CD4-positive, alpha-beta T cell treated with Interleukin-10 for 1 hour (primary cell): ENCODE measurements at regions not wholly inside any gene's neighbourhood (a gene's known extent, or its start where the extent isn't known, plus 50 kb on each side); places are given as distances from the start of the nearest gene placed in this dataset.

Source experiments
- DNase-seq: peaks from one replicate; pipeline ENCODE4 v3.0.0-alpha.2; 2020

DNA sequence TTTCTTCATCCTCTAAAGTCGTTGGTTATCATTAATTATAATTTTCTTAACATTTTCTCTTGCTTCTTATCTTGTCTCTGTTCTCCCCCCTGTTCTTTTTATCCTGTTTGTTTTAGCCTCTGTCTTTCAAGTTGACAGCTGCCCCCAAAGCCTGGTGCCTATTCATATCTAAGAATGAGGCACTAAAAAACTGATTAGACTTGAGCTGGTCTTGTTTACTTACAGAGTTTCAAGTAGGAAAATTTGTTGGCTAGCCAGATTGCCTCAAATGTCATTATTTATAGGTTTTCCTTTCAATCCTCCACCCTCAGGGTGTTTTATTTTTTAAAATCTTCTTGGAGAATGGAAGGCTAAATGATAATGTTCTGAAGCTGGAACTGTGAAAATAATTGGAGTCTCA, 236.0 kb downstream of the UTP18 start:
- no peak for DNase-seq

DNA sequence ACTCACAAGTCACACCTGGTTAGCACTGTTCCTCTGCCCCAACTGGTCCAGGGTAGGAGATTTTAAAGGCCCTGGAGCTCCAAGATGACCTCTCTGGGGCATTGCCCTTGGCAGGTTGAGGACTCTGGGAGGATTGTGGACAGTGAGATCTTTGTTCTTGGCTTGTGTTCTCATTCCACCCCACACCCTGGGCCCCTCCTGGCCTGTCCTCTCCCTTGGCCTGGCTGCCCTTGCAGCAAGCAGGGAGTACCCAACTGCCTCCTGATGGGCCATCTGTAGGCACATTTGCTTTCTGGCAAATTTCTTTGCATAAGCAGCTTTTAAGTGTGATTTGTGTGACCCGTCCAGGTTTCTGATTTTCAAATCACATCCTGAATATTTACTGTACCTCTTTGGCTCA, 239.6 kb downstream of the UTP18 start:
- DNase-seq, result no peak

DNA sequence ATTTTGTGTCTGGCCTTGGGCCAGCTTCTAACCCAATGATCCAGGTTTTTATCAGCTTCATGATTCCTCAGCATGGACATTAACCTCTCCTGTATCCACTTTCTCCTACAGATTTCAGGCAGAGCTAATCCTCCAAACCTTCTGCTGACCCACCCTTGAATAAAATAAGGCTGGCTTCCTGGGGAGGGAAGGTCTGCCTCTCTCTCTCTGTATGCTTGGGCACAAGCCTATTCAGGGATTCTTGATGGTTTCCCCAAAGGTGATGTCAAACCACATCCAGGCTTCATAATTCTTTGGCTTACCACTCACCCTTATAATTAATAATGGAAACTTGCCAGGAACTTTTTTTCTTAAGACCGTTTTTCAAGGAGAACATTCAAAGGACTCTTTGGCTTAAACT, 240.1 kb downstream of the UTP18 start:
- DNase-seq, result no peak

DNA sequence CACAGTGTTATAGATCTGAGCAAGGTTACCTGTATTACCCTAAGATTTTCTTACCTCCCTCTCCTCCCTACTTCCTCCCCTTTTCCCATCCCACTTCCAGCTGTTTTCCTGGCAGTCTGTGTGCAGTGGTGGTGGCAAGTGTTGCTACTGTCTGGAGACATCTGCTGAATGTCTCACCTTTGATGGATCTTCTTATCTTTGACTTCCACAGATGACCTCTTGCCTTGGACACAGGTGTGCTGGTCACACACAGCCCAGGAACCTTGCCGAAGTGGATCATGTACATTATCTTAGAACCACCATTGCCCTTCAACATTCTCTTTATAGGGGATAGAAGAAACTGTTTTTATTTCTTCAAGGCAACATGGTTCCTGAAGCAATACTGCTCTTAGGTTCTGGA, 245.1 kb downstream of the UTP18 start:
- no peak for DNase-seq

DNA sequence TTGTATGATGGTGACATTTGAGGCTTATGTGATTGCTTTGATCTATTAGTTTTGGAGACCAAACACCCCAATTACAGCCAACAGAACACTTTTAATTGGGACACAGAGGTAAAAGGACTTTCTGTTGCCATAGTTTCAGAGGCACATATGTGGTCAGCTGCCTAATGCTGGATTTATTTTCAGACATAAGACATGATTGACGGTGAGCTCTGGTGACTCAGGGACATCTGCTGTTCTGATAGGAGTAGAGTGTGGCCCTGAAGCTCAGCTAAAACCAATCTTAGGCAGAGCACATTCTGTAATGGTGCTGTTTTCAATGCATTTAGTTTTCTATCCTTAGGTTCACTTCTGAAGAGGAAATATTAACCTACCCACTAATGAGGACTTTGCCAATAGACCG, 247.1 kb downstream of the UTP18 start:
- DNase-seq, result no peak

DNA sequence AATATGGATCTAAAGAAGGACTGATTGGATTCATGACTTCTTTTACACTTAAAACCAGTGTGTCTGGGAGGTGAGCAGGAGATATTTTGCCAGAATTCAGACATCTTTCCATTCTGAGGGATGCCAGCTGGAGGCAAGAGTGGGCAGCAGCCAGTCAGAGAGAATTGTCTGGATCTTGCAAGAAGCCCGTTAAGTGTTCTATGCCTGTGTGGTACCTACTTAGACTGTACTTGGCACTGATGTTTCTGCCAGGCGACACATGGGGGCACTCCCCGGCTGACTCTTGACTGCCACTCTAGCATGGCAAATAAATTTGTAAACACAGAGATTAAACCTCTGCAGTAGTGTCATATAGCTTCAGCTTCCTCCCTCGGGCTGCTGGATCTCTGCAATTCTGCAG, 247.7 kb downstream of the UTP18 start:
- no peak for DNase-seq

DNA sequence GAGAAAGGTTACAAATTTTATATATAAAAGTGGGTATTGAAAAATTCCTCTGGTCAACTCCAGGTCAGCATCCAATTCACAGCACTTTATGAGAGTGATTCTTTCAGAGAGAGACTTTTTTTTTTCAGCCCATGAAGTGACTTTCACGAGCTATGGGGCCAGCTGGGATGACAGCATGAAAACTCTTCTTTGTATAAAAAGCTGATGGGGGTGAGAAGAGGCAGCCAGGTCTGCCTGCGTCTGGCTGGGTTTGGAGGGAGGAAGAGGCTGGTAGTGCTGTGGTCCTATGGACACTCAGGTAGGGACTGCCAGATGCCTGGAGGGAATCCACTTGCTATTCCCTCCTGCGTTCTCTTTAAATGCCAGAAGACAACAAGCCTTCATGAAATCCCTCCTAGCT, 250.6 kb downstream of the UTP18 start:
- no peak for DNase-seq

DNA sequence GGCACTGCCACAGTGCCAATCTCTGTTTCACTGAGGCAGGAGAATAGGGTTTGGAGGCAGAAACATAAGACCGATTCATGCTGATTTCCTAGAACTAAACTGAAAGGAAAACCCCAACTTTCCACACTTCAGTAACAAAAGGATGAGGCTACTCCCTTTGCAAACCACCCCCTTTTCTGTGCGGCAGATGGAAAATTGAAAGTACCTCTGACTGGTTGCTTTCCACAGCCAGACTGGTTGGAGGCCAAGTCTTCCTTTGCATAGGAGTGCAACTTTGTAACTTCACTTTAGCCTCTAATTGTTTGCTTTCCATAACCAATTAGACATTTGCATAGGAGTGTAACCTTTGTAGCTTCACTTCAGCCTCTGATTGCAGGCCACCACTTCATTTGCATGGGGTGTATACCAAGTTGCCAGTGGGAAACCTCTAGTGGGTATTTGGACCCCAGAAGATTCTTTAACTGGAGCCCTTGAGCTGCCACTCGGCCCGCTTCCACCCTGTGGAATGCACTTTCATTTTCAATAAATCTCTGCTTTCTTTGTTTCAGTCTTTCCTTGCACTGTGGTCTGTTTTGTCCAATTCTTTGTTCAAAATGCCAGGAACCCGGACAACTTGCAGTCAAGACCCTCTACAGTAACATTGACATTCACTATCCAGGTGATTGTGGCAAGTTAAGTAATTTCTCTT, 252.0 kb downstream of the UTP18 start:
- no peak for DNase-seq

DNA sequence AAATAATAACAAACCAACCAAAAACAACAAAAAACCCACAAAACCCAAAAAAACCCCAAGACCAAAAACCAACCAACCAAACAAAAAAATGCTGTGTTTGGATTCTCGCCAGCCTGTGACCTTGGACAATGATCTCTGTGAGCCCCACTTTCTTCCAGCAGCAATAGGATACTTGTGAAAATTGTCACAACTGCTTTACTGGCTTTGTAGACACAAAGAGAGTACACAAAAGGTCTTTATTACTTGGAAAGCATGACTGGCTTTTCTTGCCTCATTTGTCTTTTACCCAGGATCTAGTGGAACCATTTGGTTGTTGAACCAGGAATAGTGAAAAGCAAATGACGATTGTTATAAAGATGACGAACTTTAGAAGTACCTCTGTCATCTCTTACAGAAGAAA, 256.6 kb downstream of the UTP18 start:
- DNase-seq, result no peak

DNA sequence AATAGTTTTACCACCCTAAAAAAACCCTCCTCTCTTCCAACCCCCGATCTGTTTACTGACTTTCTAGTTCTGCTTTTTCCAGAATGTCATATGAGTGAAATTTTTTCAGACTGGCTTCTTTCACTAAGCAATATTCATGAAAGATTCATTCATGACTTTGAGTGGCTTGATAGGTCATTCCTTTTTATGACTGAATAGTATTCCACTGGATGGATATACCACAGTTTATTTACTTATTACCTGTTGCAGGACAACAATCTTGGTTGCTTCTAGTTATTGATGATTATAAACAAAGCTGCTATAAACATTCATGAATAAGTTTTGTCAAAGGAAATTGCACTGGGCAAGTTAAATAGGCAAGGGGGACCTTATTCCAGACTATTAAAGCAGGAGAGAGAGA, 264.2 kb downstream of the UTP18 start:
- no peak for DNase-seq

DNA sequence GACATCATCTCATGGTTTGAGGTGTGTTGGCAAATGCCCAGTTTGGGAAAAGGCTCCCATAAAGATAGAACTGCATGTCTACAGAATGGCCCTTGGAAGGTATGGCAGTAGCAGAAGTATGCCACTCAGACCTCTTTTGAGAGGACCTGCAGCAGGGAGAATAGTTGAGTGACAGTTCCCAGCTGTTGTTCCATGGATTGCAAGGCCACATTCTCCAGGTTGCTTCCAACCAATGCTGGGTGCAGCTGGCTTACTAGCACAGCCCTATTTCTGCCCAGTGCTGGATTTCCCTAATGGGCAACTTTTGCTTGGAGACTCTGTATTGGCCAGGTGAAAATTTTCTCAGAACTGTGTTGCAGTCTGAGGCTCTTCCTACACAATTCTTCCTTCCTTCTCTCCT, 266.2 kb downstream of the UTP18 start:
- DNase-seq, result no peak

DNA sequence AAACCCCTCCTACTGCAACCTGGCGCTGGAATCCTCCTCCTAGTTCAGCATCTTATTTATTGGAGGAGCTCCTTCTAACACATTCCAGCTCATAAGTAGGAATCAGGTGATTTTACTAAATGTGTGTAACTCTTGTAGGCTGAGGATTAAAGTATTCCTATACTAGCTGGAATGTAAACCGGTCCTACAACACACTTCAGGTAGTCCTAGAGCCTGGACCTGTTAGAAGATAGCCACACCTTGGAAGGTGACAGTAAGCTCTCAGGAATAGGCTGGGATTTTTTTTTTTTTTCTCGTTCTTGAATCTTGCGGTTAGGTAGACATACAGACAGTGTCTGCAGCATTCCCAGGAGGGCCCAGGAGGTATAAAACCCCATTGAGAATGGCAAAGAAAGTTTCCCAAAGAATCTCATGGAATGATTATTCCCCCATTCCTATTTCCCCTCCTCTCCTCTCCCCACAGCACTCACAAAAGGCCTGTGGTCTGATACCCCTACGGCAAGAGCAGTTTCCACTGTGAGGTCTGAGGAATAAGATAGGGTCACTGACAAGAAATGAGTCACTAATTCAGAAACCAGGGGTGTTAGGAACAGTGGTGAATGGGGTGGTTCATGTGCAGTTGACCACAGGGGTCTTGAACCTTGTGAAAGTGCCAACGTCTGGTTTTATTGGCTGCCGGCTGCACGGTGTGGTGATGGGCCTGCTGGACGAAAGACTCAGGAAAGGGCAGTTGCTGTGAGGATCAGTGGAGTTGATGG, 267.1 kb downstream of the UTP18 start:
- no peak for DNase-seq

DNA sequence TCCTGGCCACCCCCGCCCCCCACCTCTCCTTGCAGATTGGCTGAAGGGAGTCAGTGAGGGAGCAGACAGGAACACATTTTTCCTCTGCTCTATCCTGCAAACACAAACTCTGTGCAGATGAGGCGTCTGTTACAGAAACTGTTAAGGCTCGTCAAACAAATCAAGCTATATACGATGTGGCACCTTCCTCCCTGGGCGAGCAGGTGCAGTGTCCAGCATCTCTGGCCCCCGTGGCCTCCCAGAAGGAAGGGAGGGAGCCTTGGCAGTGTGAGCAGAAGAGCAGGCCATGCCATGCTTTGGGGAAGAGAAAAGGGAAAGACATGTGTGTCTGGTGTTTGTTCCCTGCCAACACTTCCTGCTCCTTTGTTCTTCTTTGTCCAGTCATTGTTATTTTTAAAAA, 267.8 kb downstream of the UTP18 start:
- no peak for DNase-seq

DNA sequence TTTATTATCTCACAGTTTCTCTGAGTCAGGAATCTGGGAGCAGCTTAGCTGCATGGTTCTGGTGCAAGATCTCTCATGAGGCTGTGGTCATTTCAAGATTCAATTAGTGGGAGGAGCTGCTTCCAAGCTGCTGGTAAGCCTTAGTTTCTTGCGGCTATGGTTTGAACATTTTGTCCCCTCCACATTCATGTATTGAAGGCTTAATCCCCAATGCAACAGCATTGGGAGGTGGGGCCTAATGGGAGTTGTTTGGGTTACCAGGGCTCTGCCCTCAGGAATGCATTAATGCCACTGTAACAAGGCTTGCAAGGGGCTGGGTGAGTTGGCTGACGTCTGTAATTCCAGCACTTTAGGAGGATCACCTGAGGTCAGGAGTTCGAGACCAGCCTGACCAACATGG, 272.9 kb downstream of the UTP18 start:
- no peak for DNase-seq

DNA sequence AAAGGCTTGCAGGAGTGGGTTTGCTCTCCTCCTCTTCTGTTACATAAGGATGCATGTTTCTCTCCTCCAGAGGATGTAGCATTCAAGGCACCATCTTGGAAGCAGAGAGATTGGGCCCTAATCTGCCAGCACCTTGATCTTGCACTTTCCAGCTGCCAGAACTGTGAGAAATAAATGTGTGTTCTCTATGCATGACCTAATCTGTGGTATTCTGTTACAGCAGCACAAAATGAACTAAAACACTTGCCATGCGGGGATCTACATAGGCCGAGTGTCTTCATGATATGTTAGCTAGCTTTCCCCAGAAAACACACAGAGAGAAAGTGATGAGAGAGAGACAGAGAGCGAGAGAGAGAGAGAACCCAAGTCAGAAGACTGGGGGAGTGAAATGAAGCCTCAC, 273.5 kb downstream of the UTP18 start:
- no peak for DNase-seq

DNA sequence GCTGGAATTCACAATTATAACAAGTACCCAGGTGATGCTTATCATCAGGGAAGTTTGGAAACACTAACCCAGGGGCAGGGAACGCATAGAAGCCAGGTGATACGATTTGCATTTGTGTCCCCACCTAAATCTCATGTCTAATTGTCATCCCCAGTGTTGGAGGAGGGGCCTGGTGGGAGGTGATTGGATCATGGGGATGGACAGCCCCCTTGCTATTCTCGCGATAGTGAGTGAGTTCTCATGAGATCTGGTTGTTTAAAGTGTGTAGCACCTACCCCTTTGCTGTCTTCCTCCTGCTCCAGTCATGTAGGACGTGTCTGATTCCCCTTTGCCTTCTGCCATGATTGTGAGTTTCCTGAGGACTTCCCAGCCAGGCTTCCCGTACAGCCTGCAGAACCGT, 276.3 kb downstream of the UTP18 start:
- no peak for DNase-seq

DNA sequence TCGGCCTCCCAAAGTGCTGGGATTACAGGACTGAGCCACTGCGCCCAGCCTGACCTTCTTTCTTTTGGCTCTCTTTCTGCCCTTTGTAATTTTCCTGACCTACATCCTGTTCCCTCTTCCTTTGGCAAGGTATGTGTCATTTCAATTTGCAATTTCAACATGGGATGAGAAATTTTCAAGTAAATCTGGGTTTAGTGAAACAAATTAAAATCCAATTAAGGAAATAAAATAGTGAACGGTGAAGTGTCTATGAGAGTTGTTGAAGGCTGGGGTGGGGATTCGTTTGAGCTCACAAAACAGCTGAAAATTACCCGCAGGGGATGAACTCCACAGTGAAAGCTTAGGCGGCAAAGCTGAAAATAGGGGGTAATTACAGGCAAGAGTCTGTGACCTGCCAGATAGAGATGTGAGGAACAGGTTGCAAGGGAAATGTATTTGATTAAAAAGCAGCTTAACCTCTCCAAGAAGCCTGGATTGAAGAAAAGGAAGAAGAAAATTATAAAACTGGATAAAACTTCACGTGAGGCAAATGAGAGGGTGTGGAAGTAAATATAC, 277.7 kb downstream of the UTP18 start:
- no peak for DNase-seq

DNA sequence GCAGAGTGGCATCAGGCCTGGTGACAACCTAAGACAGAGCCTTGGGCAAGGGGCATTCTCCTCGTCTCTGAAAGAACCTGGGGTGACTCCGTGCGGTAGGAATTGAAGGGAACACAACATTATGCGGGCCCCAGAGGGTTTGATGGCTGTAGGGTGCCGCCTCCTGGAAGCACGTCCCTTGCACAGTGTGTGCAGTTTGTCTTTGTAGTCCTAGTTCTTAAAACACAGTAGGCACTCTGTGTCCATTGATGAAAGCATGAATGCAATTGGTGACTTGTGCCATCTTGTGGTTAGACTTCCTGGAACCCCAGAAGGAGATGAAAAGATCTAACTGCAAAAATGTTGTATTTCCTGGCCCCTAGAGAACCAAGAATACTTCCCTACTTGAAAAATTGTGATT, 279.8 kb downstream of the UTP18 start:
- peak; percentile 8 for DNase-seq

DNA sequence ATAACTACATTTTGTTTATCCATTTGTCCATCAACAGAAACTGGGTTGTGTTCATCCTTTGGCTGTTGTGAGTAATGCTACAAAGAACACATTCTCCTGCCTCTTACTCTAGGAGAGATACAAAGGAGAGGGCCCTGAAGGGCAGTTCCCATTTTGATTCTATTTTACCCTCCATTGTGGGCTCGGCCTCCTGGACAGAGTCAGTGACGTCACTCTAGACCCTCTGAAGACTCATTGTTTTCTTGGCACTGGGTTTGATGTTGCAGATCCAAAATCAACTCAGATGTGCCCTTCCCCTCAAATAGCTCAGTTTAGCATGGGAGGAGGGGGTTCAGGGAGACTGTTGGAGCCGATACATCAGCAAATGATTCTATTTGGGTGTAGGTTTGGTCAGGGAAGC, 280.9 kb downstream of the UTP18 start:
- DNase-seq, result no peak

DNA sequence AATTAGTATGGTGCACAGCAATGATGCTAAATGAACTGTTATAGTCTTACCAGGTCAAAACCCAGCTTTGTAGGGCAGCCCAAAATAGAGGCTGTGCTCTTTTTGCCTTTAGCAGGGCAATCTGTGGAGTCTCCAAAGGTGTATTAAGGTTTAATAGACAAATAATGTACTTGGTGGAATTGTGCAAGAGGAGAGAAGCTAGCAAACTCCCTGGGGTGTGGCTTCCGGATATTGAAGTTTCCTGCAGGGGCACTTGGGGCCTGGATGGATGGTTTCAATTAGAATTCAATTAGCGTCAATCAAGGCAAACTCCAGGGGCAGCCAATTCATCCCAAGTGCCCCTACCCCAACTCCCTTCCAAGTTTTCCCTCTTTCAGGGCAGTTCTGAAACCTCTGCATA, 285.8 kb downstream of the UTP18 start:
- no peak for DNase-seq

DNA sequence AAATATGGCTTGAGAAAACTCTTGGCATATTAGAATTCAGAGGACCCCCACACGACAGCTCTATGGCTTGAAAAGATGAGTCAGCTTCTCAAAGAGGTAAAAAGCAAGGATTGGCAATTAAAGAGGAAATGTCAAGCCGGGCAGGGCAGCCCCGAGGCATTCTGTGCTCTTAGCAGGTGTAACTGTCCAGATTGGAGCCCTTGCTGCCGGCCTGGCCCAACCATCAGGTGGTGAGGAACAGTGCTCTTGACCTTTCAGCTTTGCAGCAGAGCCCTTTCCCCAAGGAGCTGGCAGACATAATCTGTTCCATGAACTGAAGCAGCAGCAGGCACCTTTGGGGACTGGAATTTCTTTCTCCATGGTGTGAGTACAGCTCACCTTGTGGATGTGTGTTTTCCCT, 287.8 kb downstream of the UTP18 start:
- DNase-seq, result no peak

DNA sequence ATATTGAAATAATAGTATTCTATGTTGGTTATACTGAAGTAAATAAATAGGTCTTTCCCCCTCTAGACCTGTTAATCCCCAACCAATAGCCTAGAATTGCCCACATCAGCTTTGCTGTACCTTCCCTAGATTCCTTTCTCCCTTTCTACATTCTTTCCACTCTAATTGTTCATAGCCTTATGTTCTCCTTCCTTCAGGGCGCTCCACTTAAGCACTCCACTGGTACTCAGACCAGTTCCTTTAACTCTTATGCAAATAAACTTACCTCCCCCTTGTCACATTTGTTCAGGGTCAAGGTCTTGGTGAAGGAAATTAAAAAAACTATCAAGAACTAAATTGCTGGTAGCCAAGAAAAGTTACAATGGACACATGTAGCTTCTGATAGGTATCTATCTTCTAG, 294.8 kb downstream of the UTP18 start:
- DNase-seq, result no peak

DNA sequence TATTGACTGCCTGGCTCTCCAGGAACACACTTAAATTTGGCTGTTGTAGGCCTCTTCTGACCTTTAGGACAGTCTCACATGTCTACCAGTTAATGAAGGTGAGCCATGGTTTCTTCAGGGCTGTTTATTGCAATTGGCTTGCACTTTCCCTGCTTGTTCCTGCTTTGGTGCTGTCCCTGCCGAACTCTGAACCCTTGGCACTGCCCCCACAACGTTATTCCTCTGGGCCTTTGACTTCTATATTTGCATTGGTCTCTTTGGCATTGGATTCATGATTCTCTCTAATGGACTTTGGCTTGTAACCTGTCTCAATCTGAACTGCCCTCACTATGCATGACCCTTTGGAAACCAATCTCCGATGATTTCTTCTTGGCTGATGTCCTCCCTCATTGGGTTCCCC, 299.4 kb downstream of the UTP18 start:
- no peak for DNase-seq

DNA sequence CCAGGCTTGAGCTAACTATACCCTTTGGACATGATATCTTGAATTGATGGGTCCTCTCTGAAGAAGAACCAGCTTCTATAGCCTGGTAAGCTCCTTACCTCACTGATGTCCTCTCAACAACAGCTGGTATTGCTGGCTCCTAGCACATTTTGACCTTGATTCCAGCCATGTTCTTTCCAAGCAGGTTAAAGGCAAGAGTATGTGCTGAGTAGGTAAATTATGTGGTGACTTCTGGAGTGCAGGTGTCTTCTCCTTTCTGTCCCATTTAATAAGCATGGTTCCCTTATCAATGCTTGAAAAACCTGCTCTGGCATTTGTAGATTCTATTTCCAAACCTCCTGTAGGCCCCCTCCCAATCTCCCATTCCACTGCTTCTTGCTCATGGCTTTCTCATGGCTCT, 300.1 kb downstream of the UTP18 start:
- no peak for DNase-seq

DNA sequence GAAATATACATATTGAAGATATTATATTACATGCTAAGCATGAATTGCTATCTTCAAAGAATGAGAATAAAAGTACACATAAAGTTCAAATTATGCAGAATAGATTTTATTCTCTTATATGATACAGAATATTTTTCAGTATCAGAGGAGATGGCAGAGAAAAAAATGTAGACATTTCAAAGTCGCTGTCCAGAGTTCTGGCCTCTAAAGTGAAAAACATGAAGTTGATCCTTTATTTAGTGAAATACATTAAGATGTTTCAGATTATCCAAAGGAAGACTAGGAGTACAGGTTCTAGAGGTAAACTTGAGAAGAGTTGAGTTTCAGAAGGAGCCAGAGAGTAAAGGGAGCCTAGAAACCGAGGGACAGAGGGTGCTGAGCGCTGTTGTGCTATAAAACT, 303.6 kb downstream of the UTP18 start:
- no peak for DNase-seq
